H9 (cell line): ENCODE measurements at regions not wholly inside any gene's neighbourhood (a gene's known extent, or its start where the extent isn't known, plus 50 kb on each side); places are given as distances from the start of the nearest gene placed in this dataset.

Experiments
- DNase-seq: peaks from one replicate; pipeline ENCODE4 v3.0.0-alpha.2; 2017
- H2AFZ ChIP-seq: one replicate; pipeline ENCODE4 v1.6.1; 2013; ENCODE audit warnings: mild to moderate bottlenecking, low read length, control low read depth, moderate library complexity
- H2AK5ac ChIP-seq: 2 replicates; pipeline ENCODE4 v1.6.1; 2013; ENCODE audit warnings: low read length, control low read depth, mixed read lengths; ENCODE audit not compliant: insufficient read length
- H2BK120ac ChIP-seq: one replicate; pipeline ENCODE4 v1.6.1; 2013; ENCODE audit warnings: low read depth, mild to moderate bottlenecking, low read length, control low read depth, inconsistent platforms; ENCODE audit not compliant: poor library complexity, severe bottlenecking
- H2BK12ac ChIP-seq: 2 replicates; pipeline ENCODE4 v1.6.1; 2013; ENCODE audit warnings: low read length, control low read depth, mixed read lengths, low read depth; ENCODE audit not compliant: insufficient read length
- H2BK15ac ChIP-seq: 2 replicates; pipeline ENCODE4 v1.6.1; 2013; ENCODE audit warnings: low read depth, low read length, control low read depth
- H2BK20ac ChIP-seq: one replicate; pipeline ENCODE4 v1.6.1; 2013; ENCODE audit warnings: low read depth, mild to moderate bottlenecking, low read length, control low read depth, inconsistent platforms; ENCODE audit not compliant: poor library complexity, severe bottlenecking
- H2BK5ac ChIP-seq: 2 replicates; pipeline ENCODE4 v1.6.1; 2013; ENCODE audit warnings: low read length, control low read depth, mixed read lengths; ENCODE audit not compliant: insufficient read length
- H3K14ac ChIP-seq: 2 replicates; pipeline ENCODE4 v1.6.1; 2013; ENCODE audit warnings: low read length, control low read depth; ENCODE audit not compliant: insufficient read depth
- H3K18ac ChIP-seq: 2 replicates; pipeline ENCODE4 v1.6.1; 2013; ENCODE audit warnings: low read depth, mild to moderate bottlenecking, mixed read lengths, low read length, control low read depth; ENCODE audit not compliant: insufficient read length
- H3K23ac ChIP-seq: 2 replicates; pipeline ENCODE4 v1.6.1; 2013; ENCODE audit warnings: low read length, control low read depth, mixed read lengths, low read depth; ENCODE audit not compliant: insufficient read length
- H3K23me2 ChIP-seq: 2 replicates; pipeline ENCODE4 v1.6.1; 2013; ENCODE audit warnings: low read depth, mild to moderate bottlenecking, mixed read lengths, low read length, control low read depth; ENCODE audit not compliant: insufficient read length, poor library complexity, severe bottlenecking
- H3K27ac ChIP-seq: 2 replicates; pipeline ENCODE4 v1.5.1; 2013; ENCODE audit warnings: low read length, control low read depth, mixed read lengths, low read depth; ENCODE audit not compliant: insufficient read length
- H3K27me3 ChIP-seq: 2 replicates; pipeline ENCODE4 v1.6.1; 2013; ENCODE audit warnings: low read length, control low read depth, inconsistent platforms; ENCODE audit not compliant: insufficient read depth
- H3K4ac ChIP-seq: 2 replicates; pipeline ENCODE4 v1.6.1; 2013; ENCODE audit warnings: low read depth, mild to moderate bottlenecking, control low read depth, inconsistent platforms, low read length, moderate library complexity
- H3K4me1 ChIP-seq: 2 replicates; pipeline ENCODE4 v1.6.1; 2013; ENCODE audit warnings: low read length, control low read depth, inconsistent platforms; ENCODE audit not compliant: insufficient read depth
- H3K4me2 ChIP-seq: 2 replicates; pipeline ENCODE4 v1.6.1; 2013; ENCODE audit warnings: low read length, control low read depth, mixed read lengths; ENCODE audit not compliant: insufficient read length, insufficient read depth
- H3K56ac ChIP-seq: 2 replicates; pipeline ENCODE4 v1.6.1; 2013; ENCODE audit warnings: low read depth, mild to moderate bottlenecking, mixed read lengths, low read length, control low read depth; ENCODE audit not compliant: insufficient read length
- H3K79me1 ChIP-seq: 2 replicates; pipeline ENCODE4 v1.6.1; 2013; ENCODE audit warnings: low read depth, mild to moderate bottlenecking, moderate library complexity, low read length, control low read depth, inconsistent platforms; ENCODE audit not compliant: insufficient read depth, poor library complexity, severe bottlenecking
- H3K79me2 ChIP-seq: 2 replicates; pipeline ENCODE4 v1.6.1; 2013; ENCODE audit warnings: low read length, control low read depth, inconsistent platforms; ENCODE audit not compliant: insufficient read depth
- H3K9ac ChIP-seq: 2 replicates; pipeline ENCODE4 v1.6.1; 2013; ENCODE audit warnings: low read length, control low read depth, mixed read lengths; ENCODE audit not compliant: insufficient read length; ENCODE audit errors: extremely low read depth
- H3K9me3 ChIP-seq: one replicate; pipeline ENCODE4 v1.6.1; 2013; ENCODE audit warnings: low read depth, low read length, inconsistent platforms; ENCODE audit not compliant: control insufficient read depth
- H3T11ph ChIP-seq: one replicate; pipeline ENCODE4 v1.6.1; 2013; ENCODE audit warnings: mild to moderate bottlenecking, low read length, control low read depth, inconsistent platforms
- H4K20me1 ChIP-seq: one replicate; pipeline ENCODE4 v1.6.1; 2013; ENCODE audit not compliant: control insufficient read depth, insufficient read length, insufficient read depth
- H4K5ac ChIP-seq: 2 replicates; pipeline ENCODE4 v1.6.1; 2013; ENCODE audit warnings: low read depth, mild to moderate bottlenecking, mixed read lengths, low read length, control low read depth; ENCODE audit not compliant: insufficient read length
- H4K8ac ChIP-seq: replicated peaks from 2 replicates; pipeline ENCODE4 v1.6.1; 2013; ENCODE audit warnings: low read length, control low read depth, mixed read lengths, low read depth; ENCODE audit not compliant: insufficient read length
- H4K91ac ChIP-seq: 2 replicates; pipeline ENCODE4 v1.6.1; 2013; ENCODE audit warnings: low read depth, mild to moderate bottlenecking, moderate library complexity, mixed read lengths, low read length, control low read depth; ENCODE audit not compliant: insufficient read length
- H3K27ac Mint-ChIP-seq, 3 experiments: 2 replicates in 2 of 3; 3 replicates in 1 of 3; pipeline ENCODE4 v1.8.0; 2020 to 2021; ENCODE audit warnings: mixed read lengths in 3 of 3, mild to moderate bottlenecking in 1 of 3, moderate library complexity in 1 of 3
- H3K27me3 Mint-ChIP-seq: 2 replicates; pipeline ENCODE4 v1.8.0; 2021; ENCODE audit warnings: low read depth, mild to moderate bottlenecking, moderate library complexity, mixed read lengths
- H3K36me3 Mint-ChIP-seq, 3 experiments: 2 replicates in 2 of 3; 3 replicates in 1 of 3; pipeline ENCODE4 v1.8.0; 2020 to 2021; ENCODE audit warnings: low read depth in 3 of 3, mixed read lengths in 3 of 3; ENCODE audit not compliant: insufficient read depth in 1 of 3
- H3K4me1 Mint-ChIP-seq, 2 experiments: 2 replicates each; pipeline ENCODE4 v1.8.0; 2020; ENCODE audit warnings: mixed read lengths in 2 of 2
- H3K4me3 Mint-ChIP-seq, 2 experiments: 2 replicates in 1 of 2; 3 replicates in 1 of 2; pipeline ENCODE4 v1.8.0; 2020 to 2021; ENCODE audit warnings: mild to moderate bottlenecking in 2 of 2, mixed read lengths in 2 of 2, moderate library complexity in 1 of 2
- H3K9me3 Mint-ChIP-seq, 2 experiments: 2 replicates in 1 of 2; 3 replicates in 1 of 2; pipeline ENCODE4 v1.8.0; 2020; ENCODE audit warnings: mild to moderate bottlenecking in 2 of 2, mixed read lengths in 2 of 2, moderate library complexity in 1 of 2
- CTCF ChIP-seq: fragments of 200-600 bp; sonication (generic); conservative IDR thresholded peaks from 3 replicates; pipeline ENCODE4 v1.8.0; 2021; ENCODE audit warnings: antibody characterized with exemption, mild to moderate bottlenecking
- WGBS: extraction: QIAGEN DNeasy Blood & Tissue Kit; methylation state at CpG from one replicate; pipeline ENCODE4 v1.1.7; 2013; ENCODE audit warnings: missing lambda C conversion rate, low lambda C conversion rate, mixed read lengths; ENCODE audit not compliant: insufficient read length; ENCODE audit errors: extremely low coverage; 5-methylcytosine and 5-hydroxymethylcytosine counted together

GRCh38 chr16:73909529-73910035, 387.0 kb upstream of the PSMD7 start:
- Histone ChIP-seq H3K4me1 (no peaks in the 10 kb centered on the region), H3K79me1 (no peaks in the 10 kb centered on the region), H3K27ac (no peak overlapping the region), H3K23ac (no peak overlapping the region), H2BK20ac (no peak overlapping the region), H2BK15ac (no peak overlapping the region), H3K14ac (no peak overlapping the region), H3K18ac (no peak overlapping the region), H3K23me2 (no peaks in the 10 kb centered on the region), H3K4me2 (no peak overlapping the region), H2BK5ac (no peak overlapping the region), H3T11ph (no peak overlapping the region), H3K4ac (no peak overlapping the region), H3K79me2 (no peaks in the 10 kb centered on the region), H3K27me3 (no peaks in the 10 kb centered on the region), H4K8ac (no peak overlapping the region), H2AFZ (no peak overlapping the region), H2BK120ac (no peak overlapping the region), H3K9ac (no peak overlapping the region), H4K20me1 (no peaks in the 10 kb centered on the region), H3K9me3 (no peaks in the 10 kb centered on the region), H2BK12ac (no peak overlapping the region), H3K56ac (no peak overlapping the region), H4K91ac (no peak overlapping the region), H4K5ac (no peak overlapping the region), H2AK5ac (no peak overlapping the region)
- DNase-seq = no peak
- H3K9me3 Mint-ChIP-seq = no peaks in the 10 kb centered on the region
- no peaks in the 10 kb centered on the region for H3K27me3 Mint-ChIP-seq
- H3K4me3 Mint-ChIP-seq = no peak overlapping the region
- H3K4me1 Mint-ChIP-seq = no peaks in the 10 kb centered on the region
- no peaks in the 10 kb centered on the region for H3K36me3 Mint-ChIP-seq
- no peak overlapping the region for H3K27ac Mint-ChIP-seq
- TF ChIP-seq CTCF = no peak
- WGBS = no CpG with 5 or more reads among the region's 5 CpGs
